Pancreas (tissue), 10 donors: ENCODE measurements at regions not wholly inside any gene's neighbourhood (a gene's known extent, or its start where the extent isn't known, plus 50 kb on each side); places are given as distances from the start of the nearest gene placed in this dataset.

ENCODE experiments used
- ATAC-seq, 4 donors: fragments of 200-7000 bp; cut with Tn5 transposase; one replicate each; pipeline versions ENCODE4 v1.8.0 to v1.9.1; 2020; ENCODE audit warnings: mild to moderate bottlenecking in 4 of 4, moderate library complexity in 4 of 4
- DNase-seq, 6 donors: peaks; one replicate each; pipeline ENCODE4 v3.0.0-alpha.2; 2020
- FAIRE-seq: peaks from 2 replicates; lab custom pipeline; 2012; peaks lifted over from hg19 to GRCh38; lab: Jason Lieb, UNC
- H3K27ac ChIP-seq, 4 donors: fragments of 200-600 bp; sonication (generic); 1 replicate in 3 of 4; 2 replicates in 1 of 4; pipeline versions ENCODE4 v1.5.0 to v1.8.0; 2020
- H3K27me3 ChIP-seq, 4 donors: fragments of 200-600 bp; one replicate each; pipeline ENCODE4 v1.8.0; 2021
- H3K36me3 ChIP-seq, 3 donors: fragments of 200-600 bp; sonication (generic) in 1 of 3; one replicate each; pipeline versions ENCODE4 v1.5.0 to v1.8.0; 2020 to 2021
- H3K4me1 ChIP-seq, 3 donors: fragments of 200-600 bp; one replicate each; pipeline ENCODE4 v1.8.0; 2021
- H3K4me3 ChIP-seq, 4 donors: fragments of 200-600 bp; sonication (generic) in 2 of 4; one replicate each; pipeline versions ENCODE4 v1.5.0 to v1.8.0; 2020 to 2021
- H3K9me3 ChIP-seq, 4 donors: fragments of 200-600 bp; one replicate each; pipeline ENCODE4 v1.8.0; 2021
- CTCF ChIP-seq, 4 donors: fragments of 200-600 bp; sonication (generic) in 3 of 4; IDR thresholded peaks; one replicate each; pipeline versions ENCODE4 v1.5.0 to v1.8.0; 2021; ENCODE audit warnings: antibody characterized with exemption in 4 of 4
- WGBS, 2 donors: extraction: QIAGEN DNeasy Blood & Tissue Kit; methylation state at CpG; one replicate each; pipeline ENCODE4 v1.1.7; 2013; 5-methylcytosine and 5-hydroxymethylcytosine counted together
- intact Hi-C, 3 donors: fragments of 100-400 bp; cut with DNase I; formaldehyde crosslinking; loops; one replicate each; pipeline versions ENCODE4 v1.11.1 to v1.14.2; 2022
- donor health status: healthy with polysubstance abuse.
- donor health status: DM: no; HTN: no; CAD: no; lungs with moderate emphysema.
- donor health status: DM: no; HTN: no; CAD: no.
- donor health status: control.
- donor health status: control.
- donor health status: Bipolar disorder and iron deficiency.
- donor health status: DM: yes; HTN: yes; CAD: no.
- donor health status: DM: no; HTN: no; CAD: no.
- donor health status: DM: no; HTN: no; CAD: no.
- donor health status: DM: yes; HTN: yes; CAD: no.

DNA sequence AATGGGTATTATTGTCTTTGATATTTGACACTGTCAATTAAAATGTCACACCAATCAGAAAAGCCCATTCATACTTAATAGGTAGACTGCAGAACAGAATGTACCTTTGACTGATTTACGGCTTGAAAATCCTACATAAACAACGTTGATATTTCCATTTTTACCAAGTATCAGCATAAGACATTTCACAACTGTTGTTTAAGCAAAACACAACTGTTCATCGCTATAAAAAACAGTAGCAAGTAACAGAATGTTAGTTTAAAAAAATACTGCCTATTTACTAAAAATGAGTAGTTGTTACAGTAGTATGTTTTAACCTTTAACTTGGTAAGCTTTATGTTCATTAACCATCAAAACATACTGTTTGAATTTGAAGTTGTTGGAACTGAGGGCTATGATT lies 1096.6 kb downstream of the PCDH17 start:
- Histone ChIP-seq H3K27me3 (no peaks in the 10 kb centered on the region), H3K4me3 (no peak overlapping the region), H3K4me1 (no peaks in the 10 kb centered on the region), H3K27ac (no peak overlapping the region), H3K9me3 (no peaks in the 10 kb centered on the region), H3K36me3 (no peaks in the 10 kb centered on the region)
- intact Hi-C loops, result no loop called here
- WGBS, 2 donors, result 50 to 56% methylated on average over 3 of the region's 3 CpGs
- DNase-seq (no peak), ATAC-seq (no peak), FAIRE-seq (no peak)
- no peak for TF ChIP-seq CTCF (IDR thresholded peaks at IDR 0.05)

DNA sequence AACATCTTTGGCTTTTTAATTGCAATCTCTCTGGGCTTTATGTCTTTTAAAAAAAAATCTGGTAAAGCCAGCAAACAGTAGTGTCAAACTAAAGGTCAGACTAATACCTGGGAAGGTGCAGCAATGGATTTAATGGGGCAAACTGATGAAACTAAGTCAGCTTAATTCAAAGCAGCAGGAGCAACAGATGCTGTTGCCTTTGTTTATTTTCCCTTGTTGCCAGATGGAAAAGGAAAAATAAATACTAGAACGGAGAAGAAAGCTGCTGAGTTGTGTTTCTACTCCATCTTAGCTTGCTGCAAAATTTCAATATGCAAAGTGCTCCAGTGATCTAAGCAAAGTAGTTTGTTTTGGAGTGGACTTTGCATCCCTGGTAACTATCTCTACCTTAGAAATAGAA lies 1097.8 kb downstream of the PCDH17 start:
- Histone ChIP-seq H3K4me3 (no peak overlapping the region), H3K9me3 (no peaks in the 10 kb centered on the region), H3K4me1 (no peaks in the 10 kb centered on the region), H3K27ac (no peak overlapping the region), H3K27me3 (no peaks in the 10 kb centered on the region), H3K36me3 (no peaks in the 10 kb centered on the region)
- 28 to 34% methylated on average over 1 of the region's 1 CpG for WGBS, 2 donors
- DNase-seq (no peak), ATAC-seq (no peak), FAIRE-seq (no peak)
- intact Hi-C loops, result no loop called here
- no peak for TF ChIP-seq CTCF (IDR thresholded peaks at IDR 0.05)

GRCh38 chr13:58744686-58745085 lies 1113.1 kb downstream of the PCDH17 start:
- no peaks in the 10 kb centered on the region for H3K27me3 ChIP-seq
- H3K9me3 ChIP-seq, result no peaks in the 10 kb centered on the region
- 70 to 84% methylated on average over 1 of the region's 1 CpG for whole genome bisulfite sequencing, 2 donors
- TF ChIP-seq CTCF (IDR thresholded peaks at IDR 0.05), result no peak
- DNase-seq (no peak), ATAC-seq (no peak), FAIRE-seq (no peak)
- no peaks in the 10 kb centered on the region for H3K4me1 ChIP-seq
- intact Hi-C loops, result no loop called here
- H3K27ac ChIP-seq, result no peak overlapping the region
- H3K4me3 ChIP-seq, result no peak overlapping the region
- H3K36me3 ChIP-seq, result no peaks in the 10 kb centered on the region

- no peak for FAIRE-seq
Measured at GRCh38 chr13:58767566-58767965, 1136.0 kb downstream of the PCDH17 start.

More at GRCh38 chr13:58767566-58767965, 1136.0 kb downstream of the PCDH17 start:
- Histone ChIP-seq H3K4me1 (no peaks in the 10 kb centered on the region), H3K9me3 (no peaks in the 10 kb centered on the region), H3K27ac (no peak overlapping the region), H3K27me3 (no peaks in the 10 kb centered on the region), H3K36me3 (no peaks in the 10 kb centered on the region), H3K4me3 (no peak overlapping the region)
- 29 to 36% methylated on average over 2 of the region's 2 CpGs for WGBS, 2 donors
- no peak for ATAC-seq
- no peak for TF ChIP-seq CTCF (IDR thresholded peaks at IDR 0.05)
- no peak for DNase-seq
- intact Hi-C loops, result no loop called here
